Kidney tubule cell (primary cell): ENCODE measurements at regions not wholly inside any gene's neighbourhood (a gene's known extent, or its start where the extent isn't known, plus 50 kb on each side); places are given as distances from the start of the nearest gene placed in this dataset.

Experiments
- DNase-seq: peaks from one replicate; pipeline ENCODE4 v3.0.0-alpha.2; 2018; ENCODE audit warnings: low spot score

- no peak for DNase-seq
These were observed 592.9 kb downstream of the TFAP2B start for GRCh38 chr6:51411496-51412125.

- no peak for DNase-seq
These were observed 595.7 kb downstream of the TFAP2B start for GRCh38 chr6:51414361-51414760.

- no peak for DNase-seq
These were observed 596.8 kb downstream of the TFAP2B start for GRCh38 chr6:51415501-51415900.

GRCh38 chr6:51429017-51429712, 610.5 kb downstream of the TFAP2B start:
- no peak for DNase-seq

- DNase-seq, result no peak
These were observed 611.9 kb downstream of the TFAP2B start for GRCh38 chr6:51430589-51430988.

- no peak for DNase-seq
These were observed 613.8 kb downstream of the TFAP2B start for GRCh38 chr6:51432481-51432880.

- no peak for DNase-seq
These were observed 631.7 kb downstream of the TFAP2B start for GRCh38 chr6:51450248-51450957.

- DNase-seq, result no peak
These were observed 632.3 kb downstream of the TFAP2B start for GRCh38 chr6:51450958-51451357.

GRCh38 chr6:51456282-51456681, 631.1 kb downstream of the PKHD1 start:
- no peak for DNase-seq

GRCh38 chr6:51459958-51460357, 627.5 kb downstream of the PKHD1 start:
- DNase-seq, result no peak

GRCh38 chr6:51462896-51463295, 624.5 kb downstream of the PKHD1 start:
- DNase-seq, result no peak

- no peak for DNase-seq
These were observed 624.1 kb downstream of the PKHD1 start for GRCh38 chr6:51463321-51463720.

GRCh38 chr6:51464956-51465355, 622.5 kb downstream of the PKHD1 start:
- no peak for DNase-seq

- no peak for DNase-seq
These were observed 621.0 kb downstream of the PKHD1 start for GRCh38 chr6:51466427-51466826.

- no peak for DNase-seq
These were observed 620.0 kb downstream of the PKHD1 start for GRCh38 chr6:51467231-51467952.

- DNase-seq, result no peak
These were observed 618.7 kb downstream of the PKHD1 start for GRCh38 chr6:51468704-51469103.

GRCh38 chr6:51472745-51473487, 614.5 kb downstream of the PKHD1 start:
- peak; percentile 82 for DNase-seq

GRCh38 chr6:51474022-51474975, 613.1 kb downstream of the PKHD1 start:
- DNase-seq, result no peak

- DNase-seq, result no peak
These were observed 609.6 kb downstream of the PKHD1 start for GRCh38 chr6:51477711-51478311.

GRCh38 chr6:51479296-51479695, 608.1 kb downstream of the PKHD1 start:
- DNase-seq, result no peak
